ENCODE measurements at regions not wholly inside any gene's neighbourhood (a gene's known extent, or its start where the extent isn't known, plus 50 kb on each side); places are given as distances from the start of the nearest gene placed in this dataset.

- H3K27ac ChIP-seq, result no peak overlapping the region
- intact Hi-C loops (cut with DNase I), result no loop called here
Observed at GRCh38 chr12:94091624-94092023, 56.8 kb upstream of the PLXNC1 start.

GRCh38 chr12:94092516-94093241 is 55.7 kb upstream of the PLXNC1 start:
- H3K36me3 ChIP-seq, result no peaks in the 10 kb centered on the region
- no peaks in the 10 kb centered on the region for H3K9me3 ChIP-seq
- H3K27me3 ChIP-seq, result no peaks in the 10 kb centered on the region
- peaks cover 0 to 10% (median 0%) of the 10 kb centered on the region in 4 donors for H3K4me1 ChIP-seq
- intact Hi-C loops (cut with DNase I), result no loop called here
- H3K27ac ChIP-seq, result peak overlapping the region in 1 of 4 donors; percentile 30
- DNase-seq, result peak; percentile 70
- WGBS, 2 donors, result 86 to 93% methylated on average over 13 of the region's 13 CpGs
- no peak overlapping the region for H3K4me3 ChIP-seq
- TF ChIP-seq EP300 (IDR thresholded peaks at IDR 0.05) (no peak), POLR2AphosphoS5 (IDR thresholded peaks at IDR 0.05) (peak in 3 of 4 donors; percentile 20 to 48 (median 32))

More at GRCh38 chr12:94091624-94092023, 56.8 kb upstream of the PLXNC1 start:
- 89 to 90% methylated on average over 2 of the region's 2 CpGs for WGBS, 2 donors
- Histone ChIP-seq H3K9me3 (no peaks in the 10 kb centered on the region), H3K4me3 (no peak overlapping the region), H3K27me3 (no peaks in the 10 kb centered on the region), H3K4me1 (peaks cover 0 to 10% (median 0%) of the 10 kb centered on the region in 4 donors), H3K36me3 (no peaks in the 10 kb centered on the region)
- TF ChIP-seq EP300 (IDR thresholded peaks at IDR 0.05) (no peak), POLR2A (IDR thresholded peaks at IDR 0.05) (no peak), CTCF (IDR thresholded peaks at IDR 0.05) (no peak), POLR2AphosphoS5 (IDR thresholded peaks at IDR 0.05) (no peak)
- no peak for DNase-seq

GRCh38 chr12:94094700-94095099 is 53.7 kb upstream of the PLXNC1 start:
- TF ChIP-seq EP300 (IDR thresholded peaks at IDR 0.05), result no peak
- H3K36me3 ChIP-seq, result no peaks in the 10 kb centered on the region
- DNase-seq, result no peak
- WGBS, 2 donors, result 92 to 94% methylated on average over 2 of the region's 2 CpGs
- H3K9me3 ChIP-seq, result no peaks in the 10 kb centered on the region
- intact Hi-C loops (cut with DNase I), result no loop called here
- no peak overlapping the region for H3K27ac ChIP-seq
- H3K4me3 ChIP-seq, result no peak overlapping the region
- peaks cover 0 to 10% (median 0%) of the 10 kb centered on the region in 4 donors for H3K4me1 ChIP-seq
- no peaks in the 10 kb centered on the region for H3K27me3 ChIP-seq

- H3K27me3 ChIP-seq, result no peaks in the 10 kb centered on the region
- H3K36me3 ChIP-seq, result no peaks in the 10 kb centered on the region
- intact Hi-C loops (cut with DNase I), result no loop called here
- no peak overlapping the region for H3K27ac ChIP-seq
- DNase-seq, result no peak
- TF ChIP-seq POLR2A (IDR thresholded peaks at IDR 0.05) (no peak), EP300 (IDR thresholded peaks at IDR 0.05) (no peak), CTCF (IDR thresholded peaks at IDR 0.05) (no peak), POLR2AphosphoS5 (IDR thresholded peaks at IDR 0.05) (peak in 1 of 4 donors; percentile 28)
- no peak overlapping the region for H3K4me3 ChIP-seq
- peaks cover 0 to 10% (median 0%) of the 10 kb centered on the region in 4 donors for H3K4me1 ChIP-seq
- H3K9me3 ChIP-seq, result no peaks in the 10 kb centered on the region
- WGBS, 2 donors, result 82 to 86% methylated on average over 2 of the region's 2 CpGs
Observed at GRCh38 chr12:94095618-94096017, 52.8 kb upstream of the PLXNC1 start.

- TF ChIP-seq POLR2AphosphoS5 (IDR thresholded peaks at IDR 0.05), result no peak
- no peak for TF ChIP-seq EP300 (IDR thresholded peaks at IDR 0.05)
- TF ChIP-seq CTCF (IDR thresholded peaks at IDR 0.05), result no peak
- TF ChIP-seq POLR2A (IDR thresholded peaks at IDR 0.05), result no peak
- no peak overlapping the region for H3K27ac ChIP-seq
- no peaks in the 10 kb centered on the region for H3K36me3 ChIP-seq
- H3K9me3 ChIP-seq, result no peaks in the 10 kb centered on the region
- DNase-seq, result no peak
- intact Hi-C loops (cut with DNase I), result no loop called here
- H3K4me1 ChIP-seq, result peaks cover 0 to 16% (median 14%) of the 10 kb centered on the region in 4 donors
- WGBS, 2 donors, result 47 to 72% methylated on average over 3 of the region's 3 CpGs
- no peaks in the 10 kb centered on the region for H3K27me3 ChIP-seq
- no peak overlapping the region for H3K4me3 ChIP-seq
Observed at GRCh38 chr12:94098466-94098865, 49.9 kb upstream of the PLXNC1 start.

All from sigmoid colon (tissue), 6 donors.